AG09319 (cell line): ENCODE measurements at regions not wholly inside any gene's neighbourhood (a gene's known extent, or its start where the extent isn't known, plus 50 kb on each side); places are given as distances from the start of the nearest gene placed in this dataset.

Source experiments
- DNase-seq: peaks from one replicate; pipeline ENCODE4 v3.0.0-alpha.2; 2010; ENCODE audit warnings: low read depth; ENCODE audit errors: extremely low read depth
- CTCF ChIP-seq: IDR thresholded peaks from 2 replicates; pipeline ENCODE4 v1.5.1; 2011; ENCODE audit warnings: low read depth, mild to moderate bottlenecking, inconsistent platforms, low read length, moderate library complexity

GRCh38 chr10:69734797-69735468, 66.8 kb upstream of the COL13A1 start:
- TF ChIP-seq CTCF: no peak
- DNase-seq: no peak

DNA sequence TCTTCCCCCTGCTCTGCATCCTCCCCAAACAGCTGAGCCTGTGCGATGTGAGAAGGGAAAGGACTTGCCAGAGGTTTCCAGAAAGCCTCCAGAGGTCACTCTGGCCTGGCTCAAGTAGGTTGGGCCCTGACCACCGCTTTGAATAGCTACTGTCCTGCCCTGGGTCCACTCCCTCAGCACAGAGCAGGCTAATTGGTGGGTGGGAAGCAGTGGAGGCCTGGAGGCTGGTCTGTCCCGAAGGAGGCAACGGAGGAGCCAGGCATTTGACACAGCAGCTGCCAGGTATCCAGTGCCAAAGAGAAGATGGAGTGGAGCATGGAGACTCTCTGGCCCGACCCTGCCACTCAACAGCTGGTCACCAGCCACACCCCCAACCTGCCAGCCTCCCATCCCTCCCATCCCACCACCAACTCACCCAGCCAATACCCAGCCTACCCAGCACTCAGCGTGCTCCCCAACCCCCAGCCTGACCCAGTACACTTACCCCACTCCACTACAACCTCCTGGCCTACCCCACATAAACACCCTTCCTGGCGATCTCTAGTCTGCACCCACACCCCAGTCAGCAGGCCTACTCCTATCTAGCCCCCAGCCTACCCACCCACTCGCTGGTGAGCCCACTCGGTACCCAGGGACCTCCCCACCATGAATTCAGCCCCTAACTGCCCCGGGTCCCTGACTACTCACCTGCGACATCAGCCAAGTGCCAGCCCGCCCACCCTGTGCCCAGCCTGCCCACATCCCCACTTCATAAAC, 64.6 kb upstream of the COL13A1 start:
- TF ChIP-seq CTCF: no peak

GRCh38 chr10:69738071-69738470, 63.6 kb upstream of the COL13A1 start:
- DNase-seq: no peak

More for the DNA sequence above, 64.6 kb upstream of the COL13A1 start:
- DNase-seq: no peak

DNA sequence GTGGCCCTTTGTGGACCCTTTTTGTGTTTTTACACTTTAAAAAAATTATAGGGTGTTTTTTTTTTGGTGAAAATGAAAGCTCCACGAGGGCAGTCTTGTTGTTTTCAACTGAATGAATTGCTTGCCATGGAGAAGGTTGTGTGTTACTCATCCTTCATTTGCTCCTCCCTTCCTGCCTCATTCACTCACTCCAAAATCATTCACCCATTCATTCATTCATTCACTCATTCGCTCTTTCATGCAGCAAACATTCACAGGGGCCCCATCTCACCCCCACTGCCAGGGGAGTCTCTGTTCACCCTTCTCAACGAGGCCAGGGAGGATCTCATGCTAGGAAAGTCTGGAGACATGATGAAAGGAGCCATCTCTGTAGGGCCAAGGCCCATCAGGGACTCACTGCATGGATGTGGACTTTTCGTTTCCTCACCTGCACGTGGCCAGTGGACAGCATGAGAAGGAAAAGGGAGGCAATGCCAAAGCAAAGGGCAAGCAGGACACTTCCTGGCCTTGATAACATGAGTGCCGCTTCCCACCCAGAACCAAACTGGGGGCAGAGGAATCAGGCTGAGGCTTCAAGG, 62.8 kb upstream of the COL13A1 start:
- TF ChIP-seq CTCF: no peak
- DNase-seq: no peak

More at GRCh38 chr10:69738071-69738470, 63.6 kb upstream of the COL13A1 start:
- no peak for TF ChIP-seq CTCF

DNA sequence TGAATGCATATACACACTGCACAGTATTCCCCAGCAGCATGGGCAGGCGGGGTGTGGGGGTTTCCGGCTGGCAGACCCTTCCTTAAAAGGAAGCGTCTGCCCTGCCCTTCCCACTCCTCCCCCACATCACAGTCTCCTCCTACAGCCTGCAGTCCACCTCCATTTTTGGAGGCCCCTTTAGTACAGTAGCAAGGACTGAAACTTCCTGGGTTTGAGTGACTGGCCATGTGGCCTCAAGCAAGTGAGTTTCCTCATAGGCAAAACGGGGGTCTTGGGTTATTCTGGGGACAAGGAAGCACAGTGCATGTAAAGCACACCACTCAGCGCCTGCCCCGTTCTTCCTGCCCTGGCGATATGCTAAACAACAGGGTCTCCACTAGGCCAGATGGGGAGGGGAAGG, 62.1 kb upstream of the COL13A1 start:
- DNase-seq: no peak

DNA sequence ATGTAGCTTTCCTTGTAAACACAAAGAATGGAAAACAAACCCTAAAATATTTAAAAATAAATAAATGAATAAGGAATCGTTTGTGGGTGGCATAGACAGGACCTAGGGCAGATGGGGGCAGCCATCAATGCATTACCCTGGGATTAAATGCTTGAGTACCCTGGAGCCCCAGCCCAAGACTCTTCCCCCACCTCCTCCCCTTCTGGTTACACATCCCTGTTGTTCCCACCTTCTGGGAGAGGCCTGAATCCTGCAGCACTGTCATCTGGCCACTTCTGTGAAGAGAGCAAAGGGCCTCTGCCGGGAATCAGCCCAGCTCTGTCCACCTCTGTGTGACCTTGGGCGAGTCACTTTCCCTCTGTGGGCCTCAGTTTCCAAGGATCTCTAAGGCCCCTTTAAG, 61.6 kb upstream of the COL13A1 start:
- no peak for DNase-seq
- TF ChIP-seq CTCF: no peak

More for the DNA sequence above, 62.1 kb upstream of the COL13A1 start:
- TF ChIP-seq CTCF: no peak

GRCh38 chr10:69741252-69741651, 60.5 kb upstream of the COL13A1 start:
- no peak for DNase-seq
- no peak for TF ChIP-seq CTCF
